MM.1S (cell line): ENCODE measurements at regions not wholly inside any gene's neighbourhood (a gene's known extent, or its start where the extent isn't known, plus 50 kb on each side); places are given as distances from the start of the nearest gene placed in this dataset.

Experiments
- DNase-seq: peaks from one replicate; pipeline ENCODE4 v3.0.0-alpha.2; 2015
- H2AFZ ChIP-seq: fragments of 300-600 bp; sonication (generic); 2 replicates; pipeline ENCODE4 v1.6.0; 2016; ENCODE audit warnings: antibody characterized with exemption, low read length
- H3F3A ChIP-seq: fragments of 300-600 bp; sonication (generic); 2 replicates; pipeline ENCODE4 v1.6.1; 2016; ENCODE audit warnings: mild to moderate bottlenecking, antibody characterized with exemption, low read length, moderate library complexity, mixed read lengths; ENCODE audit not compliant: insufficient read depth
- H3K27ac ChIP-seq: fragments of 300-600 bp; sonication (generic); 2 replicates; pipeline ENCODE4 v1.5.1; 2016; ENCODE audit warnings: mild to moderate bottlenecking, low read length
- H3K27me3 ChIP-seq: fragments of 300-600 bp; sonication (generic); replicated peaks from 2 replicates; pipeline ENCODE4 v1.6.0; 2016; ENCODE audit warnings: low read length; ENCODE audit not compliant: insufficient read depth
- H3K36me3 ChIP-seq: fragments of 300-600 bp; sonication (generic); replicated peaks from 2 replicates; pipeline ENCODE4 v1.6.1; 2016; ENCODE audit warnings: mild to moderate bottlenecking, low read length, mixed read lengths; ENCODE audit not compliant: insufficient read depth
- H3K4me1 ChIP-seq: fragments of 300-600 bp; sonication (generic); 2 replicates; pipeline ENCODE4 v1.6.1; 2016; ENCODE audit warnings: low read length, mixed read lengths
- H3K4me2 ChIP-seq: fragments of 300-600 bp; sonication (generic); 2 replicates; pipeline ENCODE4 v1.6.0; 2016; ENCODE audit warnings: low read depth, low read length
- H3K4me3 ChIP-seq: fragments of 300-600 bp; sonication (generic); 2 replicates; pipeline ENCODE4 v1.5.1; 2016; ENCODE audit warnings: low read length, mixed read lengths
- H3K79me2 ChIP-seq: fragments of 300-600 bp; sonication (generic); 2 replicates; pipeline ENCODE4 v1.6.1; 2016; ENCODE audit warnings: mixed run types, low read length, mixed read lengths
- H3K9ac ChIP-seq: fragments of 300-600 bp; sonication (generic); 2 replicates; pipeline ENCODE4 v1.6.1; 2016; ENCODE audit warnings: low read length, mixed read lengths
- H3K9me2 ChIP-seq: fragments of 300-600 bp; sonication (generic); replicated peaks from 2 replicates; pipeline ENCODE4 v1.6.1; 2016; ENCODE audit warnings: mild to moderate bottlenecking, low read length, mixed read lengths; ENCODE audit not compliant: insufficient read depth
- H3K9me3 ChIP-seq: fragments of 300-600 bp; sonication (generic); replicated peaks from 2 replicates; pipeline ENCODE4 v1.6.1; 2016; ENCODE audit warnings: mild to moderate bottlenecking, low read length, mixed read lengths; ENCODE audit not compliant: insufficient read depth
- H4K20me1 ChIP-seq: fragments of 300-600 bp; sonication (generic); 2 replicates; pipeline ENCODE4 v1.6.1; 2016; ENCODE audit warnings: mild to moderate bottlenecking, low read length, moderate library complexity, mixed read lengths; ENCODE audit not compliant: insufficient read depth
- EZH2 ChIP-seq: fragments of 300-600 bp; sonication (generic); optimal IDR thresholded peaks from 2 replicates; pipeline ENCODE3; 2017; ENCODE audit warnings: low read depth, mild to moderate bottlenecking, antibody characterized with exemption, low read length, mixed read lengths
- EZH2phosphoT487 ChIP-seq: fragments of 300-600 bp; sonication (generic); IDR thresholded peaks from 2 replicates; pipeline ENCODE4 v1.6.1; 2018; ENCODE audit warnings: antibody characterized with exemption, low read length
- TF ChIP-seq, protein P1 (sequence below): fragments of 300-600 bp; sonication (generic); IDR thresholded peaks from 2 replicates; pipeline ENCODE4 v1.5.1; 2016; ENCODE audit warnings: antibody characterized with exemption, low read length, mixed read lengths

DNA sequence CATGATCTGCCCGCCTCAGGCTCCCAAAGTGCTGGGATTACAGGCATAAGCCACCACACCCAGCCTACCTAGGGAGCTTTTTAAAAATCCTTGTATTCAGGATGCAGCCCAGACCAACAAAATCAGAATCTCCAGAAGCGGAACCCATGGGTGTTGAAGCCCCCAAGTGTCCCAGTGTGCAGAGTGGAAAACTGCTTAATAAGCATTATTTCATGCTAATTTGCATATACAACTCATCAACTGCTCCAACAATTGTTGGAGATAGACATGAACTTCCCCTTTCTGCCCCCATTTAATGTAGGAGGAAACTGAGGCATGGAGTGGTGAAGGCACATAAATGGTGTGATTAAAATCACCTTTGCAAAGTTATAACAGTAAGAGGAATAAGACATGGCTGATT, 84.3 kb upstream of the C16orf82 start:
- no peak overlapping the region for H3K4me2 ChIP-seq
- no peak for TF ChIP-seq EZH2
- no peak for TF ChIP-seq EZH2phosphoT487
- TF ChIP-seq, protein P1, sequence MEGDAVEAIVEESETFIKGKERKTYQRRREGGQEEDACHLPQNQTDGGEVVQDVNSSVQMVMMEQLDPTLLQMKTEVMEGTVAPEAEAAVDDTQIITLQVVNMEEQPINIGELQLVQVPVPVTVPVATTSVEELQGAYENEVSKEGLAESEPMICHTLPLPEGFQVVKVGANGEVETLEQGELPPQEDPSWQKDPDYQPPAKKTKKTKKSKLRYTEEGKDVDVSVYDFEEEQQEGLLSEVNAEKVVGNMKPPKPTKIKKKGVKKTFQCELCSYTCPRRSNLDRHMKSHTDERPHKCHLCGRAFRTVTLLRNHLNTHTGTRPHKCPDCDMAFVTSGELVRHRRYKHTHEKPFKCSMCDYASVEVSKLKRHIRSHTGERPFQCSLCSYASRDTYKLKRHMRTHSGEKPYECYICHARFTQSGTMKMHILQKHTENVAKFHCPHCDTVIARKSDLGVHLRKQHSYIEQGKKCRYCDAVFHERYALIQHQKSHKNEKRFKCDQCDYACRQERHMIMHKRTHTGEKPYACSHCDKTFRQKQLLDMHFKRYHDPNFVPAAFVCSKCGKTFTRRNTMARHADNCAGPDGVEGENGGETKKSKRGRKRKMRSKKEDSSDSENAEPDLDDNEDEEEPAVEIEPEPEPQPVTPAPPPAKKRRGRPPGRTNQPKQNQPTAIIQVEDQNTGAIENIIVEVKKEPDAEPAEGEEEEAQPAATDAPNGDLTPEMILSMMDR: no peak
- no peak overlapping the region for H3K27ac ChIP-seq
- H3K36me3 ChIP-seq: no peaks in the 10 kb centered on the region
- no peaks in the 10 kb centered on the region for H3F3A ChIP-seq
- H3K4me1 ChIP-seq: no peaks in the 10 kb centered on the region
- no peaks in the 10 kb centered on the region for H4K20me1 ChIP-seq
- no peak overlapping the region for H2AFZ ChIP-seq
- no peaks in the 10 kb centered on the region for H3K79me2 ChIP-seq
- H3K9me3 ChIP-seq: no peaks in the 10 kb centered on the region
- H3K9me2 ChIP-seq: no peaks in the 10 kb centered on the region
- H3K4me3 ChIP-seq: no peak overlapping the region
- H3K27me3 ChIP-seq: no peaks in the 10 kb centered on the region
- no peak for DNase-seq
- no peak overlapping the region for H3K9ac ChIP-seq

DNA sequence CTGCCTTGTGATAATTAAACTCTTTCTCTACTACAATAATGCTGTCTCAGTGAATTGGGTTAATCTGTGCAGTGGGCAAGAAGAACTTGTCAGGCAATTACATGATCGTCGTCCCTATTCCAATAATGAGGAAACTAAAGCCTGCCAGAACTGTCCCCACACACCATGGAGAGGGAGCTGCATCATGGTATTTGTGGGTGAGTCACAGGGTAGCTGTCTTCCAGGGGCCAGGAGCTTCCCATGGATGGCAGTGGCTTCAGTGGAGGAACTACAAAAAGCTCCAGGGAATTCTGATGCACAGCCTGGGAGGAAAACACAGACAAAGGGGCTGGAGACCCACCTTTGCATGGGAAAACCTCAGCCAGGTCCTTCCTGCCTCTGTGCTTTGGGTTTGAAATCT, 83.3 kb upstream of the C16orf82 start:
- no peaks in the 10 kb centered on the region for H3K9me2 ChIP-seq
- H2AFZ ChIP-seq: no peak overlapping the region
- no peak overlapping the region for H3K4me3 ChIP-seq
- no peak overlapping the region for H3K4me2 ChIP-seq
- no peak for TF ChIP-seq EZH2
- TF ChIP-seq EZH2phosphoT487: no peak
- TF ChIP-seq, protein P1: no peak
- no peak overlapping the region for H3K9ac ChIP-seq
- H3K36me3 ChIP-seq: no peaks in the 10 kb centered on the region
- H3K79me2 ChIP-seq: no peaks in the 10 kb centered on the region
- no peaks in the 10 kb centered on the region for H3K27me3 ChIP-seq
- H3K4me1 ChIP-seq: no peaks in the 10 kb centered on the region
- no peaks in the 10 kb centered on the region for H3K9me3 ChIP-seq
- H3F3A ChIP-seq: no peaks in the 10 kb centered on the region
- no peak for DNase-seq
- H4K20me1 ChIP-seq: no peaks in the 10 kb centered on the region
- no peak overlapping the region for H3K27ac ChIP-seq

DNA sequence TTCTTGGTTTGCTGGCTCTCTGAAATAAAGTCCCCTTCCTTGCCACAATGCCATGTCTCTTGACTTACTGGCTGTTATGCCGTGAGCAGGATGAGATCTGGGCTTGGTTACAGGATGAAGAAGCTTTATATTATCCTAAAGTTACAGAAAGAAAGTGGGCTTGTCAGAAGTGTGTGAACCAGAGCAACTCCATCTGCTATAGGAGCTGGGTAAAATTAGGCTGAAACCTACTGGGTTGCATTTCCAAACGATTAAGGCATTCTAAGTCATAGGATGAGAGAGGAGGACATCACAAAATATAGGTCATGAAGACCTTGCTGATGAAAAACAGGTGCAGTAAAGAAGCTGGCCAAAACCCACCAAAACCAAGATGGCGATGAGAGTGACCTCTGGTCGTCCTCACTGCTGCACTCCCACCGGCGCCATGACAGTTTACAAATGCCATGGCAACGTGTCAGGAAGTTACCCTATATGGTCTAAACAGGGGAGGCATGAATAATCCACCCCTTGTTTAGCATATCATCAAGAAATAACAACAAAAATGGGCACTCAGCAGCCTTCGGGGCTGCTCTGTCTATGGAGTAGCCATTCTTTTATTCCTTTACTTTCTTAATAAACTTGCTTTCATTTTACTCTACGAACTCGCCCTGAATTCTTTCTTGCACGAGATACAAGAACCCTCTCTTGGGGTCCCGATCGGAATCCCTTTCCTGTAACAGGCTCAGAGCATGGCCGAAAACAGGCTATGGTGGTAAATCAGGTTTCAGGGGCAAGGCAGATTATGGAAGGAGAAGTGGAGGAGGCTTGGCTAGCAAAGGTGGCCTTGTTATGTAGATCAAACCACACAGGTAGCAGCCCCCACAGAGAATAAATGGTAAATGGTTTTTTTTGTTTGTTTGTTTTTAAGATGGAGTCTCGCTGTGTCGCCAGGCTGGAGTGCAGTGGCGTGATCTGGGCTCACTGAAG, 81.3 kb upstream of the C16orf82 start:
- Histone ChIP-seq H3K4me2 (no peak overlapping the region), H3K79me2 (no peaks in the 10 kb centered on the region), H2AFZ (no peak overlapping the region), H3K27me3 (no peaks in the 10 kb centered on the region), H3K36me3 (no peaks in the 10 kb centered on the region), H3K27ac (no peak overlapping the region), H3K9ac (no peak overlapping the region), H3K9me2 (no peaks in the 10 kb centered on the region), H3F3A (no peaks in the 10 kb centered on the region), H3K9me3 (no peaks in the 10 kb centered on the region), H3K4me3 (no peak overlapping the region), H3K4me1 (no peaks in the 10 kb centered on the region), H4K20me1 (no peaks in the 10 kb centered on the region)
- TF ChIP-seq, protein P1: no peak
- TF ChIP-seq EZH2phosphoT487 (no peak), EZH2 (no peak)
- no peak for DNase-seq
